OCI-LY7 (cell line): ENCODE measurements at regions not wholly inside any gene's neighbourhood (a gene's known extent, or its start where the extent isn't known, plus 50 kb on each side); places are given as distances from the start of the nearest gene placed in this dataset.

Experiments used
- BruUV-seq: library from RNA; stranded (reverse); fragments of 400-500 nt; replicated peaks from 2 replicates; lab custom pipeline; 2021; lab: Mats Ljungman, UMichigan
- CTCF ChIA-PET: fragments of 300-600 bp; sonication (Branson Sonifier 250); formaldehyde crosslinking; loops from one replicate; lab custom pipeline; 2022; ENCODE audit warnings: antibody characterized with exemption; ENCODE audit not compliant: unreplicated experiment; lab: Charles Lee
- POLR2A ChIA-PET: fragments of 300-600 bp; sonication (Branson Sonifier 250); formaldehyde crosslinking; loops from one replicate; lab custom pipeline; 2022; ENCODE audit warnings: antibody characterized with exemption; lab: Charles Lee
- DNase-seq: peaks from one replicate; pipeline ENCODE4 v3.0.0-alpha.2; 2015; ENCODE audit warnings: low spot score
- H2AFZ ChIP-seq: fragments of 200-600 bp; sonication (generic), shearing (Covaris generic); 2 replicates; pipeline ENCODE4 v1.6.1; 2014; ENCODE audit warnings: mild to moderate bottlenecking, antibody characterized with exemption, low read length, moderate library complexity
- H3K27ac ChIP-seq: fragments of 200-600 bp; sonication (generic); 2 replicates; pipeline ENCODE4 v1.5.1; 2014; ENCODE audit warnings: mixed run types, low read depth, mild to moderate bottlenecking, moderate library complexity, low read length, inconsistent platforms; ENCODE audit not compliant: poor library complexity, severe bottlenecking
- H3K36me3 ChIP-seq: fragments of 200-600 bp; sonication (generic); 2 replicates; pipeline ENCODE4 v1.6.1; 2014; ENCODE audit warnings: mild to moderate bottlenecking, antibody characterized with exemption, low read length, moderate library complexity, mixed read lengths; ENCODE audit not compliant: insufficient read depth
- H3K4me1 ChIP-seq: fragments of 200-600 bp; sonication (generic); 2 replicates; pipeline ENCODE4 v1.5.1; 2014; ENCODE audit warnings: mild to moderate bottlenecking, low read length; ENCODE audit not compliant: insufficient read depth, poor library complexity, severe bottlenecking
- H3K4me2 ChIP-seq: fragments of 200-600 bp; sonication (generic); 2 replicates; pipeline ENCODE4 v1.6.1; 2014; ENCODE audit warnings: mild to moderate bottlenecking, low read length
- H3K4me3 ChIP-seq: fragments of 200-600 bp; sonication (generic); 2 replicates; pipeline ENCODE4 v1.5.1; 2014; ENCODE audit warnings: mild to moderate bottlenecking, low read depth, low read length; ENCODE audit not compliant: poor library complexity, severe bottlenecking
- H3K79me2 ChIP-seq: fragments of 200-600 bp; sonication (generic); 2 replicates; pipeline ENCODE4 v1.6.1; 2016; ENCODE audit warnings: low read depth, mild to moderate bottlenecking, low read length, moderate library complexity, mixed read lengths; ENCODE audit not compliant: insufficient read depth
- H3K9me2 ChIP-seq: fragments of 200-600 bp; sonication (generic); 2 replicates; pipeline ENCODE4 v1.6.1; 2016; ENCODE audit warnings: mild to moderate bottlenecking, low read length, mixed read lengths; ENCODE audit not compliant: insufficient read depth
- H3K9me3 ChIP-seq: fragments of 200-600 bp; sonication (generic); 2 replicates; pipeline ENCODE4 v1.6.1; 2014; ENCODE audit warnings: mild to moderate bottlenecking, mixed run types, low read length, mixed read lengths
- H4K20me1 ChIP-seq: fragments of 200-600 bp; sonication (generic); 2 replicates; pipeline ENCODE4 v1.6.1; 2014; ENCODE audit warnings: mild to moderate bottlenecking, antibody characterized with exemption, low read length, moderate library complexity, mixed read lengths; ENCODE audit not compliant: insufficient read depth
- CTCF ChIP-seq: fragments of 200-600 bp; sonication (generic); conservative IDR thresholded peaks from 2 replicates; pipeline ENCODE4 v1.5.1; 2014; ENCODE audit warnings: mild to moderate bottlenecking, antibody characterized with exemption, low read length, moderate library complexity, mixed read lengths
- EZH2phosphoT487 ChIP-seq: fragments of 200-600 bp; sonication (generic); IDR thresholded peaks from 2 replicates; pipeline ENCODE4 v1.6.1; 2018; ENCODE audit warnings: low read depth, borderline replicate concordance, mild to moderate bottlenecking, mixed run types, antibody characterized with exemption, low read length, moderate library complexity, mixed read lengths
- intact Hi-C: fragments of 100-400 bp; cut with micrococcal nuclease; formaldehyde crosslinking; loops from one replicate; pipeline ENCODE4 v1.10.0; 2022; ENCODE audit not compliant: unreplicated experiment

DNA sequence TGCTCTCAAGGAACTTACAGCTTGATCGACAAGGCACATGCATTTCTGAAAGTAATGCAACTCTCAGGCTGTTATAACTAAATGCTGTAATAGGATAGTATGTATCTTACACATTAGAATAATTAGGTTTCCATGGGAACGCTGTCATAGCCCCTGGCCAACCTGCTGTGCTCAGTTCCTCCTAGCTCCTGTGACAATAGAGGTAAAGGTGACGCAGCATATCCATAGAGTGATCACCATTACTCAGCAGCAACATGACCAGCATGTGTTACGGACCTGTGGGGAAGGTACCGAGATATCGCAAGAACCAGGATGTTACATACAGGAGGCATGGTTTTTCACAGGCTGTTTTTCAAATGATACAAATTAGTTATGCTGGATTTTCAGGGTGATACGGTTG lies 150.7 kb downstream of the CAND1 start:
- H3K27ac ChIP-seq, result no peak overlapping the region
- no peaks in the 10 kb centered on the region for H3K9me3 ChIP-seq
- H3K4me2 ChIP-seq, result no peak overlapping the region
- H2AFZ ChIP-seq, result no peak overlapping the region
- H4K20me1 ChIP-seq, result no peaks in the 10 kb centered on the region
- DNase-seq, result no peak
- POLR2A ChIA-PET, result interaction anchor here (0.6 to 0.7 kb wide), 2 partner anchors 96 to 434 kb away, joined by 3 to 4 read pairs; no protein-coding TSS in a partner anchor
- no peak overlapping the region for H3K4me3 ChIP-seq
- H3K4me1 ChIP-seq, result no peaks in the 10 kb centered on the region
- BruUV-seq, result no TSS peak
- no peaks in the 10 kb centered on the region for H3K79me2 ChIP-seq
- CTCF ChIA-PET, result no interaction called here
- no peak for TF ChIP-seq CTCF
- no peak for TF ChIP-seq EZH2phosphoT487
- intact Hi-C loops, result no loop called here
- H3K36me3 ChIP-seq, result no peaks in the 10 kb centered on the region
- H3K9me2 ChIP-seq, result no peaks in the 10 kb centered on the region

- TF ChIP-seq EZH2phosphoT487 (no peak), CTCF (no peak)
- no peaks in the 10 kb centered on the region for H3K9me2 ChIP-seq
- intact Hi-C loops, result no loop called here
- H4K20me1 ChIP-seq, result no peaks in the 10 kb centered on the region
- ChIA-PET CTCF (no interaction called here), POLR2A (no interaction called here)
- no peaks in the 10 kb centered on the region for H3K9me3 ChIP-seq
- DNase-seq, result no peak
- H3K36me3 ChIP-seq, result no peaks in the 10 kb centered on the region
- no peaks in the 10 kb centered on the region for H3K4me1 ChIP-seq
- no peaks in the 10 kb centered on the region for H3K79me2 ChIP-seq
- no peak overlapping the region for H3K4me2 ChIP-seq
- H2AFZ ChIP-seq, result no peak overlapping the region
- no peak overlapping the region for H3K4me3 ChIP-seq
- H3K27ac ChIP-seq, result no peak overlapping the region
- BruUV-seq, result no TSS peak
These were observed 151.3 kb downstream of the CAND1 start for GRCh38 chr12:67420506-67420905.

- no peak for TF ChIP-seq CTCF
- no peak for TF ChIP-seq EZH2phosphoT487
- H3K36me3 ChIP-seq, result no peaks in the 10 kb centered on the region
- H3K4me1 ChIP-seq, result no peaks in the 10 kb centered on the region
- no peak overlapping the region for H3K27ac ChIP-seq
- no peak overlapping the region for H3K4me2 ChIP-seq
- no TSS peak for BruUV-seq
- H3K9me3 ChIP-seq, result no peaks in the 10 kb centered on the region
- DNase-seq, result no peak
- CTCF ChIA-PET, result no interaction called here
- intact Hi-C loops, result no loop called here
- no peak overlapping the region for H2AFZ ChIP-seq
- no peaks in the 10 kb centered on the region for H4K20me1 ChIP-seq
- no peaks in the 10 kb centered on the region for H3K9me2 ChIP-seq
- H3K79me2 ChIP-seq, result no peaks in the 10 kb centered on the region
- no peak overlapping the region for H3K4me3 ChIP-seq
- POLR2A ChIA-PET, result interaction anchor here (0.7 kb wide), 1 partner anchor 9 kb away, joined by 3 read pairs; no protein-coding TSS in a partner anchor
These were observed 152.9 kb downstream of the CAND1 start for GRCh38 chr12:67422081-67422480.
